HG02884 (cell line): ENCODE measurements at regions not wholly inside any gene's neighbourhood (a gene's known extent, or its start where the extent isn't known, plus 50 kb on each side); places are given as distances from the start of the nearest gene placed in this dataset.
"Not testable (repeated sequence)": the region's sequence is repeated elsewhere in the genome, so short reads cannot be mapped to it uniquely, and the experiment has no call there.

ENCODE experiments used
- ATAC-seq: cut with Tn5 transposase; IDR thresholded peaks from one replicate; pipeline ENCODE4 v1.9.1; 2021; ENCODE audit warnings: mild to moderate bottlenecking, moderate library complexity; ENCODE audit not compliant: unreplicated experiment

DNA sequence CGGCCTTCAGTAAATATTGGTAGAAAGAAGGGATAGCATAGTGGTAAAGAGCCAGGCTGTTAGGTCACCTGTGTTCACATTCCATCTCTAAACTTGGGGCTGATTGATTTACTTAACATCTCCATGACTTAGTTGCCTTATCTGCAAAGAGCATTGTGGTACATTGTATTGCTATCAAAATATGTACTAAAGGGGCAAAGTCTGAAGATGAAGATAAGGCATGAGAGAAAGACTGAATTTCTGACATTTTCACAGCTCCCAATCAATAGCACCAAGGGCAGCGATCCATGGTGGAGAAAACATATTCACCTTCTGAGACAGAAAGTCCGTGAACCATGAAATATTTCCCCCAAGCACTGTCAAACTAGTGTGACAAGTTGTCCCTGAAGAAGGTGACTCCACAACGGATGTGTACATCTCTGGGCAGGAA is 223.3 kb upstream of the STXBP5 start:
- no peak for ATAC-seq

DNA sequence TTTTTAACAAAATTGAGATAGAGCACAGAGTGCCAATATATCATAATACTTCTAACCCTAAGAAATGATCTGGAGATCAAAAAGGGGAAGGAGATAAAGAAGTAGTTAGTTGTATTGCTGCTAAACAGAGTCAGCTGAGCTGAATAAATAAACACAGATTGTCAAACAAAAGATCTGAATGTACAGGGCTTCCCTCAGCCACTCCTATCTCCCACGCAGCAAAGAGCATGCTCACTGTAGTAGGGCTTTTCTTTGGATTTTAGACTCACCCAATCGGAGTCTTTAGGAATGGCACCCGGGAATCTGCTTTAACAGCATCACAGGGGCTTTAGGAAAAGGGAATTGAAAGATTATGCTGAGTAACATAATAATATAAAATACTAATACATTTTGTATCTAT is 222.2 kb upstream of the STXBP5 start:
- ATAC-seq, result no peak

GRCh38 chr6:146984251-146984924 is 219.8 kb upstream of the STXBP5 start:
- no peak for ATAC-seq

- no peak for ATAC-seq
These were observed 219.1 kb upstream of the STXBP5 start for GRCh38 chr6:146985111-146985510.

DNA sequence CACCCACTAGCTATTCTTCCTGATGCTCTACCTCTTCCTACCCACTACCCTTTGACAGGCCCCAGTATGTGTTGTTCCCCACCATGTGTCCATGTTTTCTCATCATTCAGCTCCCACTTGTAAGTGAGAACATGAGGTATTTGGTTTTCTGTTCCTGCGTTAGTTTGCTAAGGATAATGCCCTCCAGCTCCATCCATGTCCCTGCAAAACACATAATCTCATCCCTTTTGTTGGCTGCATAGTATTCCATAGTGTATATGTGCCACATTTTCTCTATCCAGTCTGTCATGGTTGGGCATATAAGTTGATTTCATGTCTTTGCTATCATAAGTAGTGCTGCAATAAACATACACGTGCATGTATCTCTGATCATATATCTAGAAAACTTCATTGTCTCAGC is 218.3 kb upstream of the STXBP5 start:
- no peak for ATAC-seq

- not testable (repeated sequence) for ATAC-seq
These were observed 216.3 kb upstream of the STXBP5 start for GRCh38 chr6:146987938-146988337.

GRCh38 chr6:146989860-146990259 is 214.4 kb upstream of the STXBP5 start:
- no peak for ATAC-seq

GRCh38 chr6:146990284-146990683 is 213.9 kb upstream of the STXBP5 start:
- ATAC-seq, result no peak

- no peak for ATAC-seq
These were observed 213.1 kb upstream of the STXBP5 start for GRCh38 chr6:146990821-146991798.

- ATAC-seq, result no peak
These were observed 207.2 kb upstream of the STXBP5 start for GRCh38 chr6:146997062-146997461.

- no peak for ATAC-seq
These were observed 204.5 kb upstream of the STXBP5 start for GRCh38 chr6:146999766-147000165.

- no peak for ATAC-seq
These were observed 203.4 kb upstream of the STXBP5 start for GRCh38 chr6:147000545-147001488.

GRCh38 chr6:147001621-147002020 is 202.6 kb upstream of the STXBP5 start:
- ATAC-seq, result no peak

DNA sequence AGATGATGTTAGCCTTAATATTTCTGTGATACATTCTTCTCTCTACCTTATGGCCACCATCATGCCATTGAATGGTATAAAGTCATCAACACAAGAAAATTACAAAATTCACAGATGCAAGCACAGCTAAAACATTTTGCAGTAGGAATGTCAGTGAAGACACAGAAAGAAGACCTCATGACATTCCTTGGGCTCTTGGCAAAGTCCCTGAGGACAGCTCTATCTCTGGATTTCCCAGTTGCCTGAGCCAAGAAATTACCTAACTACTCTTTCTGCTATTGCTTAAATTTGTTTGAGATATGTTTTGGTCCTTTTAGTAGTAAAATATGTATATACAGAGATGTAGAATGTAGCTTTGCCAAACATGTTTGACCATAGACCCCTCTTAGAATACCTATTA is 201.0 kb upstream of the STXBP5 start:
- no peak for ATAC-seq

DNA sequence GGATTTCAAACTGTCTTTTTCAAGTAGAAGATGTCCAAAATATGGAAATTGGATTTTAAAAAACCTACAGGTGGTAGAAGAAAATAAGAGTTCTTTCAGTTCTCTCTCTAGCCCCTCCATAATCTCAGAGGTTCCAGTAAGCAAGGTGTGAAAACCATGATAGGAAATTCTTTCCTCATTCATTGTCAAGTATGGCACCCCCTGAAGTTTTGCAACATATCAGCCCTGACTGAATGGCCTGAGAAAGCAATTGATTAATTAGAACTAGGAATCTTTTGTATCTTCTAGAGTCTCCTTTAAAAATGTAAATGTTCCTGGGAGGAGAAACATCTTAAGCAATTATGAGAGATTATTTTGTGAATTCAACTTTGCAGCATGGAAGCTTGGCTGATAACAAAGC is 198.7 kb upstream of the STXBP5 start:
- no peak for ATAC-seq

DNA sequence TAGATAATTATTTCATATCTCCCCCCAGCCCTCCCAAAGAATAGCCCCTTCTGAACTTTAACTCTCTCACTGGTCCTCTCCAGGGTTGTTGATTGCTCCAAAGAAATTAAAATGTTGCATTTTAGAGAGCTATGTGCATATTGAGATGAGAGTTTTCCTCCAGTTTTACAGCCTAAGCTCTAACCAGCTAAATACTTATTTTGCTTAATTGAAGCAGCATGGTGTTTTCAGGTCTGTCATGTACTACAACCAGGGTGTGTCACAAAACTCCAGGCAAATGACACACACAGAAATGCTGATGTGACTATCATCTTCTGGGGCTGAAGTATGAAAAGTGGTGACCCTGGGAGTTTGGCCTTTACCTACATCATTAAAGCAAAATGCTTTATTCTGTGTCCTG is 196.8 kb upstream of the STXBP5 start:
- ATAC-seq, result no peak

- no peak for ATAC-seq
These were observed 194.9 kb upstream of the STXBP5 start for GRCh38 chr6:147009358-147009757.

DNA sequence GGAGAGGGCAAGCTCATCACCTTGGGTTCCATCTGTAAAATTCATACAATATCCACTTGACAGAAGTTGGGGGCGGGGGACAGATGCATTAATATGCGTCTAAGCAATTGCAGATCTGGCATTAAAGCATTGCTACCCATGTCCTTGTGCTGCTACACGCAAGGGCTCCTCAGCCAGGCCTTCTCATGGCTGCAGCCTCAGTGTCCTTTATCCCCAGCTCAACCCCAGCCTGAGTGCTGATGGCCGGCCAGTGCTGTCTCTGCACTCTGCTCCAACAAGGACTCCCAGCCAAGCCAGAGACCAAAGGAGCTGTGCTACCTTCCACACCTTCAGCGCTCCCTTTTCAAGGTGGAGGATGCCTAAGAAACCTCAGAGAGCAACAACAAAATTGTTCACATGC is 188.5 kb upstream of the STXBP5 start:
- no peak for ATAC-seq

DNA sequence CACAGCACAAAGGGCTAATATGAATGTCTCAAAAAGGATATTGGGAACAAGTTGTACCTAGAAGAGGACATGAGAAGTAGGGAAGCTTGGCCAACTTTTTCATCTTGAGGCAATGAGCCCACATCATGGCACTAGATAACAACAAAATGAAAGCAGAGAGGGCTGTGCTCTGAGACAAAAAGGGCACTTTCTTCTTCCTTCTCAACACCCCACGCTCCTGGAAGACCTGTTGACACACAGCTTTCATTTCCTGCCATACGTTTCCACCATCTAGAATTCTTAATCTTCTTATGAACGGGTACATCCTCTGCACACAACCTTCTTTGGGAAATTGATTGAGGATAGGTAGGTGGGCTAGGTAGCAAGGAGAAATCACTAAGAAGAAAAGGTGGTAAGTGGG is 187.8 kb upstream of the STXBP5 start:
- ATAC-seq, result no peak

DNA sequence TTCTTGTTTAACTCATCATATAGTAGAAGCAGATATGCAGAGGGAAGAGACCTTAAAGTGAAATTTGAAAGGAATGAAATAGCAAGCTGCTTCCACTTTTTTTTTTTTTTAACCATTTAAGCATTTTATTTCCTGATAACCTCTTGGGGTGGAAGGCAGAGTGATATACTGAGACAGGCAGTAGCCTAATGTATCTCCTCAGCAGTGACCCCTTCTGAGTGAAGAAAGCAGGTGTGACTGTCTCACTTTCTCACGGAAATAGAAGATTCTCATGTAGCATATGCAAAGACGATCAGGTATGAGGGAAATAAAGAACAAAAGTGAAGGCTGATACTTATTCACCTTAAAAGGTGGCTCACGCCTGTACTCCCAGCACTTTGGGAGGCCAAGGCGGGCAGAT is 187.1 kb upstream of the STXBP5 start:
- ATAC-seq, result no peak

DNA sequence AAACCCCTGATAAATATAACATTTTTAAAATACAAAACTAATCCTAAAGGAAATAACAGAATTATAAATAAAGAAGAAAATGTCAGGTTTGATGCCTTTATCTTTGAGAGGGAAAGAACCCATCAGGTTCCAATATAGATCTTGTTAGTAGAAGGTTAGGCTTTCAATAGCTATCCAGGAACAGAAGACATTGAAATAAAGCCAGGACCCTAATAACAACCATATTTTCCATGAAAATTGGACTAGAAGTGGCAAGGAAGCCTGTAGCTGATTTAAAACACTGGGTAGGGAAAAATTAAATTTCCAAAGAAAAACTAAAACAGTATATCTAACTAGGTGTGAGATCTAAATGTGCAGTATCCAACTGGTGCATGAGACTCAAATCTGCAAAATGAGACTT is 185.2 kb upstream of the STXBP5 start:
- no peak for ATAC-seq
